ENCODE measurements at regions not wholly inside any gene's neighbourhood (a gene's known extent, or its start where the extent isn't known, plus 50 kb on each side); places are given as distances from the start of the nearest gene placed in this dataset.

DNA sequence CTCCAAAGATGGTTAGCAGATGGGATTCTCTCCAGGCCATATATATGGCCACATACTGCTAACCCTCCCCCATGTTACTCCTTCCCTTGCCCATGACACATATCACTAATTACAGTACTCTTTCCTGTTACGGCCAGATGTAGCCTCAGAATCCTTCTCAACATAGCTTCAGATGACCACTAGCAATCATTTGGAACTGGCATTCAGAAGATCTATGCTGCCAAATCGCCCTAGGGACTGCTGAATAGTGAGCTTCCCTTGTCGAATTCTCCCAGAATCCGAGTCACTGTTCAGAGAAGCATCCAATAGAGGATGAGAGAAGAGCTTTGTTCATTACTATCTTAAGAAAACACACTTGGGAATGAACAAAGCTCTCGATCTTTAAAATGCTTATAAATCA is 121.2 kb upstream of the TANK start:
- TF ChIP-seq POLR2A (IDR thresholded peaks at IDR 0.05; ENCODE audit: low read length) (no peak), RCOR1 (IDR thresholded peaks at IDR 0.05; ENCODE audit: low read depth, low read length) (no peak), MYC (IDR thresholded peaks at IDR 0.05; ENCODE audit: borderline replicate concordance, low read length) (no peak), RFX5 (IDR thresholded peaks at IDR 0.05) (no peak), TP53 (CRISPR knock-in tag; IDR thresholded peaks at IDR 0.05) (no peak), ZSCAN20 (CRISPR knock-in tag; IDR thresholded peaks at IDR 0.05) (no peak), NR3C1 (IDR thresholded peaks at IDR 0.05) (no peak), KDM5A (IDR thresholded peaks at IDR 0.05) (no peak), RAD21 (conservative IDR thresholded peaks at IDR 0.05 in 1 of 2, IDR thresholded peaks at IDR 0.05 in 1 of 2) (no peak)
- TF ChIP-seq, protein P1, sequence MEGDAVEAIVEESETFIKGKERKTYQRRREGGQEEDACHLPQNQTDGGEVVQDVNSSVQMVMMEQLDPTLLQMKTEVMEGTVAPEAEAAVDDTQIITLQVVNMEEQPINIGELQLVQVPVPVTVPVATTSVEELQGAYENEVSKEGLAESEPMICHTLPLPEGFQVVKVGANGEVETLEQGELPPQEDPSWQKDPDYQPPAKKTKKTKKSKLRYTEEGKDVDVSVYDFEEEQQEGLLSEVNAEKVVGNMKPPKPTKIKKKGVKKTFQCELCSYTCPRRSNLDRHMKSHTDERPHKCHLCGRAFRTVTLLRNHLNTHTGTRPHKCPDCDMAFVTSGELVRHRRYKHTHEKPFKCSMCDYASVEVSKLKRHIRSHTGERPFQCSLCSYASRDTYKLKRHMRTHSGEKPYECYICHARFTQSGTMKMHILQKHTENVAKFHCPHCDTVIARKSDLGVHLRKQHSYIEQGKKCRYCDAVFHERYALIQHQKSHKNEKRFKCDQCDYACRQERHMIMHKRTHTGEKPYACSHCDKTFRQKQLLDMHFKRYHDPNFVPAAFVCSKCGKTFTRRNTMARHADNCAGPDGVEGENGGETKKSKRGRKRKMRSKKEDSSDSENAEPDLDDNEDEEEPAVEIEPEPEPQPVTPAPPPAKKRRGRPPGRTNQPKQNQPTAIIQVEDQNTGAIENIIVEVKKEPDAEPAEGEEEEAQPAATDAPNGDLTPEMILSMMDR (IDR thresholded peaks at IDR 0.05): no peak
- TF ChIP-seq, protein P2, sequence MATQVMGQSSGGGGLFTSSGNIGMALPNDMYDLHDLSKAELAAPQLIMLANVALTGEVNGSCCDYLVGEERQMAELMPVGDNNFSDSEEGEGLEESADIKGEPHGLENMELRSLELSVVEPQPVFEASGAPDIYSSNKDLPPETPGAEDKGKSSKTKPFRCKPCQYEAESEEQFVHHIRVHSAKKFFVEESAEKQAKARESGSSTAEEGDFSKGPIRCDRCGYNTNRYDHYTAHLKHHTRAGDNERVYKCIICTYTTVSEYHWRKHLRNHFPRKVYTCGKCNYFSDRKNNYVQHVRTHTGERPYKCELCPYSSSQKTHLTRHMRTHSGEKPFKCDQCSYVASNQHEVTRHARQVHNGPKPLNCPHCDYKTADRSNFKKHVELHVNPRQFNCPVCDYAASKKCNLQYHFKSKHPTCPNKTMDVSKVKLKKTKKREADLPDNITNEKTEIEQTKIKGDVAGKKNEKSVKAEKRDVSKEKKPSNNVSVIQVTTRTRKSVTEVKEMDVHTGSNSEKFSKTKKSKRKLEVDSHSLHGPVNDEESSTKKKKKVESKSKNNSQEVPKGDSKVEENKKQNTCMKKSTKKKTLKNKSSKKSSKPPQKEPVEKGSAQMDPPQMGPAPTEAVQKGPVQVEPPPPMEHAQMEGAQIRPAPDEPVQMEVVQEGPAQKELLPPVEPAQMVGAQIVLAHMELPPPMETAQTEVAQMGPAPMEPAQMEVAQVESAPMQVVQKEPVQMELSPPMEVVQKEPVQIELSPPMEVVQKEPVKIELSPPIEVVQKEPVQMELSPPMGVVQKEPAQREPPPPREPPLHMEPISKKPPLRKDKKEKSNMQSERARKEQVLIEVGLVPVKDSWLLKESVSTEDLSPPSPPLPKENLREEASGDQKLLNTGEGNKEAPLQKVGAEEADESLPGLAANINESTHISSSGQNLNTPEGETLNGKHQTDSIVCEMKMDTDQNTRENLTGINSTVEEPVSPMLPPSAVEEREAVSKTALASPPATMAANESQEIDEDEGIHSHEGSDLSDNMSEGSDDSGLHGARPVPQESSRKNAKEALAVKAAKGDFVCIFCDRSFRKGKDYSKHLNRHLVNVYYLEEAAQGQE (IDR thresholded peaks at IDR 0.05): no peak
- TF ChIP-seq, protein P3, sequence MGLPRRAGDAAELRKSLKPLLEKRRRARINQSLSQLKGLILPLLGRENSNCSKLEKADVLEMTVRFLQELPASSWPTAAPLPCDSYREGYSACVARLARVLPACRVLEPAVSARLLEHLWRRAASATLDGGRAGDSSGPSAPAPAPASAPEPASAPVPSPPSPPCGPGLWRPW (IDR thresholded peaks at IDR 0.05): no peak
